NCI-H2029 (cell line): ENCODE measurements at regions not wholly inside any gene's neighbourhood (a gene's known extent, or its start where the extent isn't known, plus 50 kb on each side); places are given as distances from the start of the nearest gene placed in this dataset.
"Not testable (repeated sequence)": the region's sequence is repeated elsewhere in the genome, so short reads cannot be mapped to it uniquely, and the experiment has no call there.

ENCODE experiments used
- DNase-seq: peaks from one replicate; lab custom pipeline; 2025; lab: John Stamatoyannopoulos, UW

GRCh38 chrX:122196343-122196742 is 987.7 kb upstream of the GRIA3 start:
- no peak for DNase-seq

- DNase-seq: no peak
These were observed 980.7 kb upstream of the GRIA3 start for GRCh38 chrX:122203399-122203798.

GRCh38 chrX:122218666-122219065 is 965.4 kb upstream of the GRIA3 start:
- no peak for DNase-seq

GRCh38 chrX:122219226-122219625 is 964.9 kb upstream of the GRIA3 start:
- no peak for DNase-seq

- no peak for DNase-seq
These were observed 964.3 kb upstream of the GRIA3 start for GRCh38 chrX:122219735-122220134.

GRCh38 chrX:122220644-122221373 is 963.3 kb upstream of the GRIA3 start:
- DNase-seq: no peak

GRCh38 chrX:122221810-122222209 is 962.3 kb upstream of the GRIA3 start:
- DNase-seq: not testable (repeated sequence)

GRCh38 chrX:122224137-122224536 is 959.9 kb upstream of the GRIA3 start:
- DNase-seq: not testable (repeated sequence)

GRCh38 chrX:122238801-122239200 is 945.3 kb upstream of the GRIA3 start:
- DNase-seq: no peak

- DNase-seq: no peak
These were observed 942.1 kb upstream of the GRIA3 start for GRCh38 chrX:122241959-122242358.

- no peak for DNase-seq
These were observed 940.0 kb upstream of the GRIA3 start for GRCh38 chrX:122244080-122244479.

- no peak for DNase-seq
These were observed 938.9 kb upstream of the GRIA3 start for GRCh38 chrX:122245175-122245574.

- no peak for DNase-seq
These were observed 938.1 kb upstream of the GRIA3 start for GRCh38 chrX:122245943-122246342.

GRCh38 chrX:122246937-122247336 is 937.1 kb upstream of the GRIA3 start:
- DNase-seq: no peak

GRCh38 chrX:122248681-122249080 is 935.4 kb upstream of the GRIA3 start:
- no peak for DNase-seq

- DNase-seq: no peak
These were observed 931.6 kb upstream of the GRIA3 start for GRCh38 chrX:122252454-122252853.

- no peak for DNase-seq
These were observed 915.7 kb upstream of the GRIA3 start for GRCh38 chrX:122268353-122268752.

GRCh38 chrX:122269243-122269781 is 914.8 kb upstream of the GRIA3 start:
- DNase-seq: no peak

GRCh38 chrX:122270809-122271494 is 913.1 kb upstream of the GRIA3 start:
- DNase-seq: no peak

- DNase-seq: no peak
These were observed 912.1 kb upstream of the GRIA3 start for GRCh38 chrX:122272011-122272410.

- no peak for DNase-seq
These were observed 904.3 kb upstream of the GRIA3 start for GRCh38 chrX:122279746-122280145.

GRCh38 chrX:122299822-122300221 is 884.3 kb upstream of the GRIA3 start:
- not testable (repeated sequence) for DNase-seq

- DNase-seq: no peak
These were observed 882.6 kb upstream of the GRIA3 start for GRCh38 chrX:122301491-122301890.
